Kidney glomerular epithelial cell (primary cell): ENCODE measurements at regions not wholly inside any gene's neighbourhood (a gene's known extent, or its start where the extent isn't known, plus 50 kb on each side); places are given as distances from the start of the nearest gene placed in this dataset.
A peak's percentile ranks its signal among the peaks of the same experiment; 100 is the strongest.

Experiments used
- DNase-seq: peaks from one replicate; lab custom pipeline; 2025; lab: John Stamatoyannopoulos, UW

- DNase-seq = no peak
Observed at GRCh38 chr5:6169660-6170059, 208.7 kb downstream of the MED10 start.

DNA sequence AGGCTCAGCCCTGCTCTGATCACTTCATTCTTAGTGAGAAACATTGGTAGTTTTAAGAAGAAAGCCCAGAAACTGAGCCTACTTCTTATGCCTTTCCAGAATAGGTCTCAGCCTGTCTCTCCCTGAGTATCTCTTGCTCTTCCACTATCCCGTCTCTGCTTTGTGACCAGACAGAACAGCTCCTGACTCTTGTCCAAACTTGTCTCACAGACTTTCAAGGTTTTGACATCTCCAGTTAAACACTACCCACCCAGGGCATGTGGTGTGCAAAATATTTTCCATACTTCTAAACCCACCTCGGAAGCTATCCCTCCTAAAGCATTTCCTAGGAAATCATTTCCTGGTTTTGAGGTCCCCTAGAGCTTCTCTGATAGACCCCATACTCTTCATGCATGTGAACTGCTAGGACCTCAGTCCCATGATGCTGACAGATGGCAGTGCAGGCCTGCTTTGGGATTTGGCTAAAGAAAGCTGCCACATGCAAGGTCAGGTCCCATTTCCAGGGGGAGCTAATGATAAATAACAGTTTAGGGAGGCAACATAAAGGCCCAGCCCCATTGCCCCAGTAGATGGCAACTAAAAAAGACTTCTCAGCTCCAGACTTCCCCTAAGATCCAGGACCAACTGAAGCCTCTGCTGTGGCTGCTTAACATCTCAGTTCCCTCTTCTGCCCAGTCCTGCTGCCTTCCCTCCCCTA, 211.5 kb downstream of the MED10 start:
- DNase-seq = no peak

DNA sequence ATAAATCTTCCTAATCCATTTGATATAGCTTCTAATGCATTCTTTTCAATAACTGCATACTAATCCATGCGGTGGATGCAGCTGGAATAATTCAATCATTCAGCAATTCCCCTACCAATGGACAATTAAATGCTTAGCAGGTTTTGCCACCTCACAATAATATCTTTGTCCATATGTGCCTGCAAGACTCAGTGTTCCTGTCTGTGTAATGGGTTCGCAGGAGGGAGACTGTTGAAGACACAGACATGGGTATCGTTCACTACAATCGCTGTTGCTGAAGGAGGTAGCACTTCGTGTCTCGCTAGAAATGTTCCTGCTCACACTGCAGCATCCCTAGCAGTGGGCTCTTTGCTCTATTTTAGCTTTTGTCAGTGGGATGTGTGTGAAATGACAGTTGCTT, 214.4 kb downstream of the MED10 start:
- DNase-seq = no peak

GRCh38 chr5:6162175-6162574, 216.2 kb downstream of the MED10 start:
- DNase-seq = no peak

- no peak for DNase-seq
Observed at GRCh38 chr5:6161257-6161656, 217.1 kb downstream of the MED10 start.

DNA sequence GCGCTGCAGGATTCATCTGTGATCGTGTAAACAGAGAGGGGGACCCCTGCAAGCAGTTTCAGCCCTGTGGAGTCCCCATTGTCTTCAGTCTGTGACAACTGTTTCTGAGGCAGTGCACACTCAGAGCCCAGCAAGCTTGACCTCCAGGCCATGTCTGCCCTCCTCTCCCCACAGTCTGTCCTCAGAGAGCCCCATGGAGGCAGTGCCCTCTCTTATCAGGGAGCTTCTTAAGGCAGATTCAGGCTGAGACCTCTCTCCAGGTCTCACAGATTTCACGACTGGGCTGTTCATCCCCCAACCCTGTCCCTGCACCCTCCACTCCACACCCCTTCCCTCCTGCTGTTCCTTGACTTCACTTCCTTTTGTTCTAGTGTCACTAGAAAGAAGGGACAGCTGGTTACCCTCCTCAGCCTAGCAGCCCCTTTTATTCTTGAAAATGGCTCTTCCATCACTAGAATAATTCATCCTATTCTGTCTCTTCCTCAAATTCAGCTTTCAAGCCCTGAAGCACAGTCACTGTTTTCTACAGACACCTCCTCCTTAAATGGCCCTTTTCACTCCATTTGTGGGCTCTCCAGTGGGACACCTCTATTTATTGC, 218.4 kb downstream of the MED10 start:
- no peak for DNase-seq

- DNase-seq = peak; percentile 58
Observed at GRCh38 chr5:6158974-6159831, 219.1 kb downstream of the MED10 start.

DNA sequence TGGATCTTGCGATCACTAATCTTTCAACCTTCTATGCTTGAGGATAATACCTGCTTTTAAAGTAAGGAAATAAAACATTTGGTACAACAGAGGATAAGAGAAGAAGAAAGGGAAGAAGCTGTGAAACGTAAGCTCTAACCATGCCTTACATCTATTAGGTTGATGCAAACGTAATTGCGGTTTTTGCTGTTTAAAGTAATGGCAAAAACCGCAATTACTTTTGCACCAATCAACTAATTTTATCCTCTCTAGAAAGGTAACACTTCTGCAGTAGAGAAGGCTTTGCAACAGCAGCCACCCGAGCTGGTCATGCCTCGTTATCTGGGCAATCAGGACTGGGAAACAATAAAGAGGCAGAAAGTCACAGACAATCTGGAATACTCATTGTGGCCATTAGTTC, 224.1 kb downstream of the MED10 start:
- DNase-seq = no peak

GRCh38 chr5:6146271-6146670, 232.1 kb downstream of the MED10 start:
- DNase-seq = no peak

GRCh38 chr5:6145616-6146237, 232.6 kb downstream of the MED10 start:
- DNase-seq = no peak

- DNase-seq = no peak
Observed at GRCh38 chr5:6143523-6143922, 234.8 kb downstream of the MED10 start.

DNA sequence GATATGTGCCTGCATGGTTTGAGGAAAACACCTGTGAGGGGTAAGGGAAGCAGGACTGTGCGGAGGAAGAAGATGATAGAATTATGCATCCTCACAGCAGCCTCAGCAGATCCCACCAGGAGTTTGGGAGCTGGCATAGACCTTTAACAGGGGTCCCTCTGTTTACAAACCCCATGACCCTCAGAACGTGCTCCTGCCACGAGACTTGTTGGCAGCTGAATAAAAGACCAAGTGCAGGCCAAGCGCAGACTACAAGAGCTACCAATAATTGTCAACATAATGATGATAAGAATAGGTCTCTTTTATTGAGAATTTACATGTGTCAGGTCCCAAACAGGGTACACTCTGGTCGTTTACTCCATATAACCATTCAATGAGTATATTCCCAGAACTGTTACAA, 236.0 kb downstream of the MED10 start:
- DNase-seq = no peak

DNA sequence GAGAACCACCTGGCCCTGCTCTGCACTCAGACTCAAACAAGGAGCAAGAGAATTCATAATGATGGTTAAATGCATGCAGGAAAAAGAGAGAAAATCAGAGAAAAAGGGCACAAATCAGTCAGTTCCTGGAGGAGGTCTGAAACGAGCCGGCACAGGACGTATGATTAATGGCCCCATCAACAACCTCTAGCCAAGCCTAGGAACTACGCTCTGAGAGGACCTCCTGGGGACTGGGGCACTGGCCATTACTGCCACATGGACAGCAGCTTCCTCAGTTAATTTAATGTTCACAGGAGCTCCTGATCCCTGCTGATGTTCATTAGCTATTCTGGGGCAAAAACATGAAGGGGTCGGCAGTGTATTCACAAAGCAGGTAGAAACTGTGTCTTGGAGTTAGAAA, 238.1 kb downstream of the MED10 start:
- DNase-seq = no peak

DNA sequence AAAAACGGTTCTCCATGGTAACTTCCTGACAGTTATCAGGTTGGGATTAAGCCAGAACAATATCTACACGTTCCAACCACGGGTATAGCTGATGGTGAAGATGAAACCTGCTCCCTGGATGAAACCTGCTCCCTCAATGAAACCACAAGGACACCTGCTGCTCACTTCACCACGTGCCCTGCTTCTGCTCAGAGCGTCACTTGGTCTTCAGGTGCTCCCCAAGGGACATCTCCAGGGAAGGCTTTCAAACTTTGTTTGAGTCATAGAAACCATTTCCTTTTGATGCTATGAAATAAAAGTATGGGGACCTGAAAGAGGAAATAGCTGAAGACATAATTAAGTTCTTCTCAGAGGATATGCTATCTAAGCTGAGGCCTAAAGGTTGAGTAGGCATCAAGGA, 242.4 kb downstream of the MED10 start:
- no peak for DNase-seq

DNA sequence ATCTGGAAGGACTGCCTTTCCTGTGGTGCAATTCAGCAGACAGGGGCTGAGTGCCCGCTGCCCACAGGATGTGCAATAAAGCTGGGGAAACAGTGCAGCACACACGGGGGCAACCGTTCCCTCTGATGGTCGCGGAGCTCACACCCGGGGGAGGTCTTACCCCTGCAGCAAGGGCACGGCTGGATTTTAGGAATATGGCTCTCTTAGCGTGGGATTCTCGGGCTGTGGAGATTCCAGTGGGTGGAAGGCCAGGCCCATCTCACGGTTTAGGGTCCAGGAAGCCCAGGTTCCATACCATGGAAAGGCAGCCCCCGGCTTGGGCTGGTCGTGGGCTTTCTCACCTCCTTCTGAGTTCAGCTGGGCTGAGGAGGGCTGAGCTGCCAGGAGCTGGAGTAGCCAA, 244.1 kb downstream of the MED10 start:
- no peak for DNase-seq

DNA sequence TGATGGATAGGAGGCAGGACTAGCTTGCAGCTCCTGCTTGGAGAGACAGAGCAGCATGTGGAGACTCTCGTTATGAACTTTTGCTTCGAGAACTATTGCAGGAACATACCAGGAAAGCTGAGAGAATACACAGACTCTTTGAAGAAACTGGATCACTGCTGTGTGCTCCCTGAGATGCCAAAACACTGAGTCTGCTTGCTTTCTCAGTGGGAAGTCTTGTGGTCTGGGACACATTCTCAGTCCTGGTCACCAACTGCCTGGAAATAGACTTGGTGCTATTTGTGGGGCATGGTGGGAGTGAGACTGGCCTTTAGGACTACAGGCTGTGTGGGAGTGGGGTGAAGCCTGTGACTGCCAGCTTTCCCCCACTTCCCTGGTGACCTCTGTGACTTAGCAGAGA, 252.6 kb downstream of the MED10 start:
- no peak for DNase-seq

DNA sequence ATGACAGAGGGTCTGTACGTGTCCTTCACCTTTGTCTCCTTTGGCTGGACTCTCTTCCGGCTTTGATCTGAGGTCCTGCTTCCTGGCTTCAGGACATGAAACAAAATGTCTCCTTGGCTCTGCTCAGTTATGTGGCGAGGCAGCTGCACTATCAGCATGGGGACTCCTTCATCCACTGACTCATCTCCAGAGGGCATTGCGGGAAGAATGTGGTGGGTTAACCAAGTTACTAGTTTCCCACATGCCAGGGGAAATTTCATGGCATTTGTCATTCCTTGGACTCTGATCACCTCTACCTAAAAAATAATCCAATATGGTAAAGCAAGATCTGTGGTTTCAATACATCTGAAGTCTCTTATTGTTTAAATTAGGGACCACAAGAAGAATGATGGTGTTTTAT, 259.7 kb downstream of the MED10 start:
- DNase-seq = no peak

- no peak for DNase-seq
Observed at GRCh38 chr5:6117212-6117611, 261.1 kb downstream of the MED10 start.

GRCh38 chr5:6115852-6116251, 262.5 kb downstream of the MED10 start:
- DNase-seq = no peak

- DNase-seq = no peak
Observed at GRCh38 chr5:6112538-6112937, 265.8 kb downstream of the MED10 start.

GRCh38 chr5:6112125-6112524, 266.2 kb downstream of the MED10 start:
- DNase-seq = no peak

DNA sequence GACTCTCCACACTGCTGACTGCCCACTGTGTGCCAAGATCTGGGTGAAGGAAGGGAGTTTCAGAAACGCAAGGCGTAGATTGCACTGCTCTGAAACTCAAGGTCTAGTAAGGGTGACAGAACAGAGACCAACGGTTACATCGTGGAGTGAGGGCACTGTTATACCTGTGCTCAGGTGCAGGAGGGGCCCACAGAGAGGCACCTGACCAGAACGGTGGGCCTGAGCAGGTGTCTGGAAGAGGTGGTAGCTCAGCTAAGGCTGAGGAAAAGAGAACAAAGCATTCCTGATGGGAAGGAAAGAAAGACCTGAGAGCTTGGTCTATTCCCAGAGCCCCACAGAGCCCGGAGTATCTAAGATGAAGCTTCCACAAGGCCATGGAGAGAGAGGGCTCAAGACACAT, 267.2 kb downstream of the MED10 start:
- no peak for DNase-seq
